AG08395 (cell line): ENCODE measurements at regions not wholly inside any gene's neighbourhood (a gene's known extent, or its start where the extent isn't known, plus 50 kb on each side); places are given as distances from the start of the nearest gene placed in this dataset.

ENCODE experiments used
- DNase-seq: peaks from one replicate; pipeline ENCODE4 v3.0.0; 2012; ENCODE audit warnings: mixed read lengths, low spot score

DNA sequence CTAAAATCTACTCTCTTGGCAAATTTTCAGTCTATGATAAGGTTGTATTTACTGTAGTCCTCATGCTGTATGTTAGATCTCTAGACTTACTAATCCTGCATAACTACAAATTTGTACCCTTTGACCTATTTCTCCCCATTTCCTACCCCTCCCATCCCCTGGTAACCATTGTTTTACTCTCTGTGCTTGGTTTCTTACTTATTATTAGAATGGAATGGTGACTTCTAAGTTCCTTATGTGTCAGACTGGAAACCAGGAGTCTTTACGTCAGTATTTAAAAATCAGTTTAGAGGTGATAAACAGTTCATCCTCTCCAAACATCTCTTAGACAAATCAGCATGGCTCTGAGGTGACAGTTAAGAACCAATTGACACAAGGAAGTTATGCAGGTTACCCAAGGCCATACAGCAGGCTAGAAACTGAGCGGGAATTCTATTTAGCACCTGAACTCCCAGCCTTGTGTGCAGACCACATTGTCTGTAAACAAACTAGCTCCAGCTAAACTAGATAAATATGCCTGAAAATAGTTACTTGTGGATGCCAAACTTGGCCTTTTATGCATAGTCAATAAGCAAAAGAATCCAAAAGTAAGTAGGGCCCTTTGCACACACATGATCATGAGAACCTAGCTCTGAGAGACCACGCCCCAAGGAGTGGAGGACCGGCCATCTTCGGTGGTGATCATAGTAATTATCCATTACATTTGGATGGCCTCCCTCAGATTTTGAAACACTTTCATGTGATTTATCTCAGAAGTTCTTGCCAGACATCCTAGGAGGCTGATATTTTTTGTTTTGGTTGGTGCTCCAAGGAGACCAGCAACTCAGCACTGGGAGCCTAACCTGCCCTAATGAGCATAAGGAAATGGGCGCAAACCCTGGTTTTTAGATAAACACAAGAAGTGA, 72.3 kb upstream of the BOC start:
- DNase-seq: no peak

GRCh38 chr3:113140876-113141275, 70.5 kb upstream of the BOC start:
- DNase-seq: no peak

GRCh38 chr3:113141543-113141942, 69.8 kb upstream of the BOC start:
- no peak for DNase-seq

DNA sequence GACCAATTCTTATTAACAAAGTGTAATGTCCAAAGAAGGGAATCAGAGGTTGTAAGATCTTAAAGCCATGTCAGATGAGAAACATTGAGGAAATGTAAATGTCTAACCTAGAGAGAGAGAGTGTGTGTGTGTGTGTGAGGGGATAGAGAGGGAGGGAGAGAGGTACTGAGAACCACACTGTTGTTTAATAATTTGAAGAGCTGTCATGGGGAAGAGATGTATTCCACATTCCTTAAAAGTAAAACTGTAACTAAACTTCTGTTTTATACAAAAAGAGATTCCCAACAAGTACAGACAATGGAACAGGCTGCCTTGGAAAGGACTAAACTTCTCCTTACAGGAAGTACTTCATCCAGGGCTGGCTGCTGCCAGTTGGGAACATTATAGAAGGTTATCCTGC, 68.9 kb upstream of the BOC start:
- DNase-seq: no peak

DNA sequence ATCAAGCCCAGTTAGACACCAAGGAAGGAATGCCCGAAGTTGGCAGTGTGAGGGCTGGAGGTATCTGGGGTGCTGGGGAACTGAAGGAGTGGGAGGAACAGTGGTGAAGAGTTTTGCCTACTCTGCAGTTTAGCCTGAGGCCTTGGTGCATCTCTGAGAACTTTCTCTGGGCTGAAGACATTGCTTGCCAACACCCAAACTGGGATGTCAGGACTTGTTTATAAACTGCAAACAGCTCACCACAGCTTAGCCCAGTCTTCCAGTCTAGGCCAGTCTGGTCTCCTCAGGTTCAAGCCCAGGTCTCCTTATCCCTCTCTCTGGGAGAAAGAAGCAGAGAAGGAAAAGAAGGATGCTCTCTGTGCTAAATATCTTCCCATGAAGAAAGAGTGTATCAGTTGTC, 68.0 kb upstream of the BOC start:
- DNase-seq: no peak

- no peak for DNase-seq
Observed at GRCh38 chr3:113147681-113148261, 63.6 kb upstream of the BOC start.

GRCh38 chr3:113148284-113148683, 63.1 kb upstream of the BOC start:
- no peak for DNase-seq

GRCh38 chr3:113150250-113150649, 61.1 kb upstream of the BOC start:
- no peak for DNase-seq

GRCh38 chr3:113151461-113152031, 59.8 kb upstream of the BOC start:
- no peak for DNase-seq

DNA sequence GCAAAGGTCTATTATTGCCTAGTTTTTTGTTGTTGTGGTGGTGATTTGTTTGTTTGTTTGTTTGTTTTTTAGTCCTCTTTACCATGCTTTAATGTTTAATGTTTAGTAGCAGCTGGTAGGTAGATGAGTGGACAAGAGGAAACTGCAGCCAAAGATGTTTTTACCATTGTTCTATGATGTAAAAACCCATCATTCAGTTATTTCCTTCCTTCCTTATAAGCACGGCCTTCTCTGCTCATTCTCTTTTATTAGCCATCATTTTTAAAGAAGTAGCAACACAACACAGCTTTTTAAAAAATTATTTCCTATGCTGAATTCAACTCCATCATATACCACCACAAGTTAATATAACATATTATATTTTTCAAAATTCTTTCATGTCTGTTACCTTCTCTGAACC, 58.5 kb upstream of the BOC start:
- no peak for DNase-seq

DNA sequence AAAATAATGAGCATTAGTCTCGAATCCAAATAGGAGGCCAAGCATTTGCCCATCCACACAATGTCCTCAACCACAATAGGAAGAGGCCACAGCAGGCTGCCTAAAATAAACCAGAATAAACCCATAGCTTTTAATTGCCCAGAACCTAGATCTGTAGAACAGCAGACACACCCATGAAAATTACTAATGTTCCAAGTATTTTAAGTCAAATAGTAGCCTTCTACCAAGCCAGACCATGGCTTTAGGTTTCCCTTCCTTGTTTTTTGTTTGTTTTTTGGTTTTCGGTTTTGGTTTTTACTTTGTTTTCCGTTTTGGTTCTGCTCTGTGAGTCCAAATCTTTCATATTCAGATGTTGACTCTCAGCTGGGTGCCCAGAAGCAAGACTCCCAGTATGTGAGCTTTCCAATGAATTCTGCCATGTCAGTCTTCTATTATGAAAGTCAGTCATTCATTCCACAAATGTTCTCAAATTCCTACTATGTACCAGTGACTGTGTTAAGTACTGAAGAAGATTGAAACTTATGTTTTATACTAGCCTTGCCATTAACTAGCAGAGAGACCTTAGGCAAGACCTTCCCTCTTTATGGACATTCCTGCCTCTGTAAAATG, 57.8 kb upstream of the BOC start:
- DNase-seq: peak; percentile 7

- no peak for DNase-seq
Observed at GRCh38 chr3:113156816-113157333, 54.5 kb upstream of the BOC start.

GRCh38 chr3:113157408-113158030, 53.8 kb upstream of the BOC start:
- peak; percentile 31 for DNase-seq

GRCh38 chr3:113158171-113158570, 53.2 kb upstream of the BOC start:
- no peak for DNase-seq
